Breast epithelium (tissue), 3 donors: ENCODE measurements at regions not wholly inside any gene's neighbourhood (a gene's known extent, or its start where the extent isn't known, plus 50 kb on each side); places are given as distances from the start of the nearest gene placed in this dataset.

ENCODE experiments used
- POLR2AphosphoS5 ChIP-seq, 3 donors: sonication (generic); formaldehyde crosslinking; IDR thresholded peaks; one replicate each; pipeline ENCODE4 v1.6.1; 2017; ENCODE audit warnings: antibody characterized with exemption in 3 of 3
- TF ChIP-seq, protein P1 (sequence below), 3 donors: fragments of 450-650 bp; IDR thresholded peaks; one replicate each; pipeline ENCODE4 v1.5.1; 2016 to 2017; ENCODE audit warnings: antibody characterized with exemption in 3 of 3, mild to moderate bottlenecking in 3 of 3, moderate library complexity in 3 of 3

DNA sequence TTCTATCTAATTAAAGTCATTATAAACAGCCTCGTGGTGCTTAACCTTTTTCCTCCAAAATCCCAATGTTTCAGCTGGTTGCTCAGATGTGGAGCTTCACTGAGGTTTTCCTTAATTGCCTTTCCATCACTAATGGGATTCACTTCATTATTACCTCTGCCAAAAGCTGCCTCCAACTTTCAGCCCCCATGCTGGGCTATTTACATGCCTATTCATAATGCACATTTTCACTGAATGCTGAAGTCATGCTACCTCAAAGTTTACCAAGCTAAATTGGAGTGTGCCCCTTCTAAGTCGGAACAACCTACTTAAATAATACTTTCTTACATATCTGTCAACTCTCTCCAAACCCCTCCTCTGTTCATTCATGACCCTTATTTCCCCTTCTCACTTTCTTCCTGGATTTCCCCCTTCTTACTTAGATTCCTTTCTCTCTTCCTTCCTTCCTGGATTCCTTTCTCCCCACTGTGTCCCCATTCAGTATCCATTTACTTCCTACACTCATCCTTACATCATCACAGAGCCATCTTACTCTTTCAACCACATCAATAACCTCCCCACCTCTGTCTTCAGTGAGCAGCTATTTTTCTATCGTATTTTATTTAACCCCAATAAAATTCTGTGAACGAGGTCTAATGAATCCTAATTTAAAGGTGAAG is 887.3 kb upstream of the TENM4 start:
- TF ChIP-seq, protein P1, sequence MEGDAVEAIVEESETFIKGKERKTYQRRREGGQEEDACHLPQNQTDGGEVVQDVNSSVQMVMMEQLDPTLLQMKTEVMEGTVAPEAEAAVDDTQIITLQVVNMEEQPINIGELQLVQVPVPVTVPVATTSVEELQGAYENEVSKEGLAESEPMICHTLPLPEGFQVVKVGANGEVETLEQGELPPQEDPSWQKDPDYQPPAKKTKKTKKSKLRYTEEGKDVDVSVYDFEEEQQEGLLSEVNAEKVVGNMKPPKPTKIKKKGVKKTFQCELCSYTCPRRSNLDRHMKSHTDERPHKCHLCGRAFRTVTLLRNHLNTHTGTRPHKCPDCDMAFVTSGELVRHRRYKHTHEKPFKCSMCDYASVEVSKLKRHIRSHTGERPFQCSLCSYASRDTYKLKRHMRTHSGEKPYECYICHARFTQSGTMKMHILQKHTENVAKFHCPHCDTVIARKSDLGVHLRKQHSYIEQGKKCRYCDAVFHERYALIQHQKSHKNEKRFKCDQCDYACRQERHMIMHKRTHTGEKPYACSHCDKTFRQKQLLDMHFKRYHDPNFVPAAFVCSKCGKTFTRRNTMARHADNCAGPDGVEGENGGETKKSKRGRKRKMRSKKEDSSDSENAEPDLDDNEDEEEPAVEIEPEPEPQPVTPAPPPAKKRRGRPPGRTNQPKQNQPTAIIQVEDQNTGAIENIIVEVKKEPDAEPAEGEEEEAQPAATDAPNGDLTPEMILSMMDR (IDR thresholded peaks at IDR 0.05), result no peak
- TF ChIP-seq POLR2AphosphoS5 (IDR thresholded peaks at IDR 0.05), result no peak
